CD4-positive, alpha-beta T cell (primary cell): ENCODE measurements at regions not wholly inside any gene's neighbourhood (a gene's known extent, or its start where the extent isn't known, plus 50 kb on each side); places are given as distances from the start of the nearest gene placed in this dataset.
"Not testable (repeated sequence)": the region's sequence is repeated elsewhere in the genome, so short reads cannot be mapped to it uniquely, and the experiment has no call there.

Experiments used
- ATAC-seq: fragments of 200-7000 bp; cut with Tn5 transposase; one replicate; pipeline ENCODE4 v1.10.0; 2022; ENCODE audit warnings: mild to moderate bottlenecking; ENCODE audit not compliant: poor library complexity
- CTCF ChIA-PET: fragments of 350-600 bp; sonication (Branson Sonifier 250); formaldehyde crosslinking; loops from one replicate; lab custom pipeline; 2021; ENCODE audit warnings: antibody characterized with exemption, inconsistent platforms; lab: Charles Lee
- POLR2A ChIA-PET: fragments of 350-600 bp; sonication (Branson Sonifier 250); formaldehyde crosslinking; loops from one replicate; lab custom pipeline; 2021; ENCODE audit warnings: antibody characterized with exemption, inconsistent platforms; lab: Charles Lee
- DNase-seq, 14 experiments: peaks; one replicate each; pipeline ENCODE4 v3.0.0-alpha.2; 2013 to 2020; ENCODE audit warnings: mixed read lengths in 2 of 14
- H3K27ac ChIP-seq, 2 donors: one replicate each; pipeline versions ENCODE4 v1.5.1 to v1.7.0; 2013; ENCODE audit warnings: low read length in 2 of 2, low read depth in 1 of 2, mild to moderate bottlenecking in 1 of 2
- H3K27me3 ChIP-seq, 2 experiments: 1 replicate in 1 of 2; 2 replicates in 1 of 2; pipeline versions ENCODE4 v1.6.1 to v1.7.0; 2013; ENCODE audit warnings: low read length in 2 of 2, control low read depth in 1 of 2, mild to moderate bottlenecking in 1 of 2, moderate library complexity in 1 of 2; ENCODE audit not compliant: insufficient read depth in 2 of 2, control insufficient read depth in 1 of 2
- H3K36me3 ChIP-seq: one replicate; pipeline ENCODE4 v1.6.1; 2013; ENCODE audit warnings: low read length, control low read depth; ENCODE audit not compliant: insufficient read depth
- H3K4me1 ChIP-seq: one replicate; pipeline ENCODE4 v1.6.1; 2013; ENCODE audit warnings: low read length, control low read depth; ENCODE audit not compliant: insufficient read depth
- H3K4me3 ChIP-seq: one replicate; pipeline ENCODE4 v1.5.1; 2013; ENCODE audit warnings: mild to moderate bottlenecking, low read length, moderate library complexity
- H3K9me3 ChIP-seq, 2 experiments: 1 replicate in 1 of 2; 2 replicates in 1 of 2; pipeline versions ENCODE4 v1.6.1 to v1.7.0; 2013; ENCODE audit warnings: low read length in 2 of 2, mild to moderate bottlenecking in 2 of 2, control low read depth in 1 of 2, moderate library complexity in 1 of 2; ENCODE audit not compliant: control insufficient read depth in 1 of 2, insufficient read depth in 1 of 2
- H3K27ac Mint-ChIP-seq: one replicate; pipeline ENCODE4 v1.8.0; 2020; ENCODE audit warnings: mixed read lengths
- H3K27me3 Mint-ChIP-seq: one replicate; pipeline ENCODE4 v1.8.0; 2021; ENCODE audit warnings: mixed read lengths
- H3K36me3 Mint-ChIP-seq: one replicate; pipeline ENCODE4 v1.8.0; 2021; ENCODE audit warnings: low read depth, mixed read lengths
- H3K4me1 Mint-ChIP-seq: one replicate; pipeline ENCODE4 v1.8.0; 2021; ENCODE audit warnings: low read depth, mixed read lengths
- H3K4me3 Mint-ChIP-seq: one replicate; pipeline ENCODE4 v1.8.0; 2020; ENCODE audit warnings: mild to moderate bottlenecking, mixed read lengths
- H3K9me3 Mint-ChIP-seq: one replicate; pipeline ENCODE4 v1.8.0; 2020; ENCODE audit warnings: mixed read lengths
- intact Hi-C, 2 experiments: fragments of 100-400 bp; cut with DNase I in 1 of 2; cut with micrococcal nuclease in 1 of 2; formaldehyde crosslinking; loops; one replicate each; pipeline versions ENCODE4 v1.15.1 to v1.9.0; 2023 to 2025; cut with DNase I, micrococcal nuclease

GRCh38 chr7:128616799-128617198 is 55.3 kb upstream of the GARIN1A start:
- H3K4me1 Mint-ChIP-seq, H3K4me3 Mint-ChIP-seq, H3K9me3 ChIP-seq, H3K9me3 Mint-ChIP-seq, H3K4me3 ChIP-seq, DNase-seq, H3K27me3 Mint-ChIP-seq, POLR2A ChIA-PET, CTCF ChIA-PET, intact Hi-C loops, H3K27me3 ChIP-seq, ATAC-seq, H3K27ac Mint-ChIP-seq, H3K4me1 ChIP-seq, H3K27ac ChIP-seq: not testable (repeated sequence)
- H3K36me3 ChIP-seq = peaks cover 41% of the 10 kb centered on the region
- peaks cover 82% of the 10 kb centered on the region for H3K36me3 Mint-ChIP-seq
